HG03521 (cell line): ENCODE measurements at regions not wholly inside any gene's neighbourhood (a gene's known extent, or its start where the extent isn't known, plus 50 kb on each side); places are given as distances from the start of the nearest gene placed in this dataset.

ENCODE experiments used
- ATAC-seq: cut with Tn5 transposase; IDR thresholded peaks from one replicate; pipeline ENCODE4 v1.9.1; 2021; ENCODE audit warnings: mild to moderate bottlenecking, moderate library complexity; ENCODE audit not compliant: unreplicated experiment

- ATAC-seq, result no peak
Observed at GRCh38 chr13:29908416-29909080, 58.1 kb upstream of the UBL3 start.

- ATAC-seq, result no peak
Observed at GRCh38 chr13:29907670-29908069, 57.3 kb upstream of the UBL3 start.

- ATAC-seq, result no peak
Observed at GRCh38 chr13:29906432-29907011, 56.1 kb upstream of the UBL3 start.

GRCh38 chr13:29905845-29906244 lies 55.4 kb upstream of the UBL3 start:
- no peak for ATAC-seq

- no peak for ATAC-seq
Observed at GRCh38 chr13:29903996-29904395, 53.6 kb upstream of the UBL3 start.

- no peak for ATAC-seq
Observed at GRCh38 chr13:29903543-29903942, 53.1 kb upstream of the UBL3 start.

GRCh38 chr13:29902632-29903305 lies 52.4 kb upstream of the UBL3 start:
- ATAC-seq, result no peak

- ATAC-seq, result no peak
Observed at GRCh38 chr13:29901710-29902631, 51.6 kb upstream of the UBL3 start.
